Breast epithelium (tissue), 3 donors: ENCODE measurements at regions not wholly inside any gene's neighbourhood (a gene's known extent, or its start where the extent isn't known, plus 50 kb on each side); places are given as distances from the start of the nearest gene placed in this dataset.
"Not testable (repeated sequence)": the region's sequence is repeated elsewhere in the genome, so short reads cannot be mapped to it uniquely, and the experiment has no call there.

ENCODE experiments used
- CTCF ChIP-seq, 3 donors: fragments of 450-650 bp; IDR thresholded peaks; one replicate each; pipeline ENCODE4 v1.5.1; 2016 to 2017; ENCODE audit warnings: antibody characterized with exemption in 3 of 3, mild to moderate bottlenecking in 3 of 3, moderate library complexity in 3 of 3
- POLR2A ChIP-seq: fragments of 450-650 bp; IDR thresholded peaks from one replicate; pipeline ENCODE4 v1.6.1; 2016; ENCODE audit warnings: antibody characterized with exemption, mild to moderate bottlenecking, moderate library complexity
- POLR2AphosphoS5 ChIP-seq, 3 donors: sonication (generic); formaldehyde crosslinking; IDR thresholded peaks; one replicate each; pipeline ENCODE4 v1.6.1; 2017; ENCODE audit warnings: antibody characterized with exemption in 3 of 3

GRCh38 chr17:18568108-18568995, 75.8 kb downstream of the TBC1D28 start:
- TF ChIP-seq CTCF (IDR thresholded peaks at IDR 0.05); POLR2A; POLR2AphosphoS5 (IDR thresholded peaks at IDR 0.05): not testable (repeated sequence)
